Panc1 (cell line): ENCODE measurements at regions not wholly inside any gene's neighbourhood (a gene's known extent, or its start where the extent isn't known, plus 50 kb on each side); places are given as distances from the start of the nearest gene placed in this dataset.

ENCODE experiments used
- ATAC-seq: fragments of 200-7000 bp; cut with Tn5 transposase; 2 replicates; pipeline ENCODE4 v1.9.1; 2020; ENCODE audit warnings: mild to moderate bottlenecking, moderate library complexity
- BruUV-seq: library from RNA; stranded (reverse); fragments of 400-500 nt; replicated peaks from 2 replicates; lab custom pipeline; 2021; lab: Mats Ljungman, UMichigan
- CTCF ChIA-PET: fragments of 300-600 bp; sonication (Branson Sonifier 250); formaldehyde crosslinking; loops from one replicate; lab custom pipeline; 2022; ENCODE audit warnings: antibody characterized with exemption; lab: Charles Lee
- POLR2A ChIA-PET: fragments of 300-600 bp; sonication (Branson Sonifier 250); formaldehyde crosslinking; loops from one replicate; lab custom pipeline; 2022; ENCODE audit warnings: antibody characterized with exemption; lab: Charles Lee
- DNase-seq: peaks from one replicate; pipeline ENCODE4 v3.0.0-alpha.2; 2010; ENCODE audit warnings: low read depth, low spot score
- H3K27ac ChIP-seq: 2 replicates; pipeline ENCODE4 v1.5.1; 2011; ENCODE audit warnings: mild to moderate bottlenecking, low read length, inconsistent platforms
- H3K27me3 ChIP-seq: fragments of 200-500 bp; sonication (Bioruptor generic); 2 replicates; pipeline ENCODE4 v1.6.0; 2014; ENCODE audit warnings: low read length, inconsistent platforms; ENCODE audit not compliant: control insufficient read depth, insufficient read depth
- H3K36me3 ChIP-seq: fragments of 200-500 bp; sonication (Bioruptor generic); 2 replicates; pipeline ENCODE4 v1.5.1; 2014; ENCODE audit warnings: inconsistent platforms, mild to moderate bottlenecking, low read length, moderate library complexity; ENCODE audit not compliant: control insufficient read depth, insufficient read depth
- H3K4me1 ChIP-seq: 2 replicates; pipeline ENCODE4 v1.5.1; 2011; ENCODE audit warnings: inconsistent platforms, mild to moderate bottlenecking, low read length, moderate library complexity; ENCODE audit not compliant: control insufficient read depth, insufficient read depth
- H3K4me3 ChIP-seq, 2 experiments: 2 replicates each; pipeline ENCODE4 v1.5.1; 2011 to 2012; ENCODE audit warnings: low read depth in 2 of 2, low read length in 2 of 2, mild to moderate bottlenecking in 2 of 2, inconsistent platforms in 1 of 2, moderate library complexity in 1 of 2
- H3K9me3 ChIP-seq: fragments of 200-500 bp; sonication (Bioruptor generic); 2 replicates; pipeline ENCODE4 v1.5.1; 2014; ENCODE audit warnings: low read depth, mild to moderate bottlenecking, inconsistent platforms, low read length, moderate library complexity; ENCODE audit not compliant: control insufficient read depth, insufficient read depth
- POLR2AphosphoS5 ChIP-seq: IDR thresholded peaks from 2 replicates; pipeline ENCODE4 v1.6.1; 2012; ENCODE audit warnings: mild to moderate bottlenecking, low read depth, low read length, moderate library complexity
- REST ChIP-seq, 2 experiments: IDR thresholded peaks; 2 replicates each; pipeline ENCODE4 v1.6.1; 2011 to 2012; ENCODE audit warnings: low read depth in 2 of 2, control low read depth in 1 of 2, low read length in 1 of 2, mild to moderate bottlenecking in 1 of 2, moderate library complexity in 1 of 2; ENCODE audit not compliant: insufficient read depth in 1 of 2
- SIN3A ChIP-seq: IDR thresholded peaks from 2 replicates; pipeline ENCODE4 v1.6.1; 2012; ENCODE audit warnings: low read depth, mild to moderate bottlenecking, low read length, moderate library complexity, borderline replicate concordance; ENCODE audit not compliant: insufficient read depth
- TCF7L2 ChIP-seq: IDR thresholded peaks from 2 replicates; pipeline ENCODE4 v1.6.1; 2011; ENCODE audit warnings: mild to moderate bottlenecking, low read depth, low read length, inconsistent platforms
- in situ Hi-C: cut with HindIII; loops from 2 replicates; pipeline ENCODE4 v1.10.0; 2016; ENCODE audit warnings: low sequenced_read_pairs, low pct_unique_long_range_greater_than_20kb
- intact Hi-C: fragments of 100-400 bp; cut with micrococcal nuclease; formaldehyde crosslinking; loops from one replicate; pipeline ENCODE4 v1.10.0; 2022; ENCODE audit not compliant: unreplicated experiment
- TF ChIP-seq, protein P1 (sequence below): fragments of 450-650 bp; IDR thresholded peaks from 2 replicates; pipeline ENCODE4 v1.5.1; 2017; ENCODE audit warnings: mild to moderate bottlenecking

DNA sequence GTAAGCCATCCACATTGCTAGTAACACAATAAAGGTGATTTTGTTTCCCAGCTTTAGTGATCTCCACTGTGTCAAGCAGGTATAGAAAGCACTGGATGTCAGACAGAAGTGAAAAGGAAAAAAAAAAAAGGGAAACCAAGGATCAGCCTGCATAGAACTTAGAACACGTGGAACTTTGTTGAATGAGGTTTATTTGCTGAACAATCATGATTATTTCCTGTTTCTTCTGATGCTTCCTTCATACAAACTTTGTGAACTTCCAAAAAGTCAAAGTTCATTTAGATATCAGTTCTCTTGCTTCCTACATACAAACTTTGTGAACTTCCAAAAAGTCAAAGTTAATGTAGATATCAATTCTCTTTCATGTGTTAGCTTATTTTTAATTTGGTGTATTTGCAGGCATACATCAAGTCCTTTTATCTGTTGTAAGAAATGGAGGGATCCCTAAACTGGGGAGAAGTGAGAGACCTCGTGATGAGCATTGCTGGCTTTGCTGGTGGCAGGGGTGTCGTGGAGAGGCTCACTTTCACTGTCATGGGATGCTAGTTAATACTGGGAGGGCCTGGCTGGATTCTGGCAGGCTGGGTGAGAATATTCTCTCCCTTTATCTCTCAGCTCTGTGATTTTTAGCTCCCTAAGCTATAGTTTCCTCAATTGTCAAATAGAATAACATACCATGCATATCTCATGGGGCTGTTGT, 298.4 kb downstream of the INHBA start:
- DNase-seq: no peak
- no peaks in the 10 kb centered on the region for H3K36me3 ChIP-seq
- CTCF ChIA-PET: interaction anchor here (0.7 kb wide), 1 partner anchor 287 kb away, joined by 4 read pairs; no protein-coding TSS in a partner anchor
- in situ Hi-C loops: no loop called here
- H3K4me3 ChIP-seq: no peak overlapping the region
- intact Hi-C loops: no loop called here
- ATAC-seq: no peak
- POLR2A ChIA-PET: interaction anchor here (0.6 kb wide), 1 partner anchor 1199 kb away, joined by 8 read pairs; no protein-coding TSS in a partner anchor
- no peaks in the 10 kb centered on the region for H3K9me3 ChIP-seq
- no peak overlapping the region for H3K27ac ChIP-seq
- H3K4me1 ChIP-seq: no peaks in the 10 kb centered on the region
- TF ChIP-seq POLR2AphosphoS5 (no peak), TCF7L2 (no peak), SIN3A (no peak)
- TF ChIP-seq, protein P1, sequence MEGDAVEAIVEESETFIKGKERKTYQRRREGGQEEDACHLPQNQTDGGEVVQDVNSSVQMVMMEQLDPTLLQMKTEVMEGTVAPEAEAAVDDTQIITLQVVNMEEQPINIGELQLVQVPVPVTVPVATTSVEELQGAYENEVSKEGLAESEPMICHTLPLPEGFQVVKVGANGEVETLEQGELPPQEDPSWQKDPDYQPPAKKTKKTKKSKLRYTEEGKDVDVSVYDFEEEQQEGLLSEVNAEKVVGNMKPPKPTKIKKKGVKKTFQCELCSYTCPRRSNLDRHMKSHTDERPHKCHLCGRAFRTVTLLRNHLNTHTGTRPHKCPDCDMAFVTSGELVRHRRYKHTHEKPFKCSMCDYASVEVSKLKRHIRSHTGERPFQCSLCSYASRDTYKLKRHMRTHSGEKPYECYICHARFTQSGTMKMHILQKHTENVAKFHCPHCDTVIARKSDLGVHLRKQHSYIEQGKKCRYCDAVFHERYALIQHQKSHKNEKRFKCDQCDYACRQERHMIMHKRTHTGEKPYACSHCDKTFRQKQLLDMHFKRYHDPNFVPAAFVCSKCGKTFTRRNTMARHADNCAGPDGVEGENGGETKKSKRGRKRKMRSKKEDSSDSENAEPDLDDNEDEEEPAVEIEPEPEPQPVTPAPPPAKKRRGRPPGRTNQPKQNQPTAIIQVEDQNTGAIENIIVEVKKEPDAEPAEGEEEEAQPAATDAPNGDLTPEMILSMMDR: no peak
- no TSS peak for BruUV-seq
- H3K27me3 ChIP-seq: no peaks in the 10 kb centered on the region

DNA sequence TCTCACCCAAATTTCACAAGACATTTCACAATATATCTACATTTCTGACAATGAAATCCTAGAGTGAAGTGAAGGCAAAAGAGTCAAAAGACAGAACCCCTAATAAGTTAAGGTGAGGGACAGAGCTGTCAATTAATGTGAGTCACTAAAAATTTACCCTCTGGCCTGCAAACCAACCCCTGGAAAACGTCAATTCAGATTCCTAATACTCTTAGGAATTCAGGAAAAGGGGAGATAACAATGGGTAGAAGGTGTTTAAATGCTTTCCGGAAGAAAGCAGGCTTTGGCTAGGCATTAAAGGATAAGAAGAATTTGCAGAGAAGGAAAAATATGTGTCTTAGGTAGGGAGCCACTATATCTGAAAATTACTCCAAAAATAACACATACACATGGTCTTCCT, 299.6 kb downstream of the INHBA start:
- no peaks in the 10 kb centered on the region for H3K9me3 ChIP-seq
- H3K4me3 ChIP-seq: no peak overlapping the region
- H3K27me3 ChIP-seq: no peaks in the 10 kb centered on the region
- TF ChIP-seq REST (IDR thresholded peaks at IDR 0.05; ENCODE audit: insufficient read depth in 1 of 2, low read depth in 2 of 2, low read length in 1 of 2) (no peak), TCF7L2 (no peak), POLR2AphosphoS5 (no peak), SIN3A (no peak)
- TF ChIP-seq, protein P1: no peak
- ChIA-PET CTCF (no interaction called here), POLR2A (no interaction called here)
- H3K36me3 ChIP-seq: no peaks in the 10 kb centered on the region
- no peak for ATAC-seq
- no peak overlapping the region for H3K27ac ChIP-seq
- intact Hi-C loops: no loop called here
- BruUV-seq: no TSS peak
- DNase-seq: no peak
- in situ Hi-C loops: no loop called here
- H3K4me1 ChIP-seq: no peaks in the 10 kb centered on the region
